Erythroblast (primary cell): ENCODE measurements at regions not wholly inside any gene's neighbourhood (a gene's known extent, or its start where the extent isn't known, plus 50 kb on each side); places are given as distances from the start of the nearest gene placed in this dataset.

Experiments used
- GATA1 ChIP-seq: IDR thresholded peaks from 2 replicates; pipeline ENCODE4 v1.6.1; 2011; ENCODE audit warnings: low read depth, mild to moderate bottlenecking, control low read depth, low read length, moderate library complexity
- POLR2A ChIP-seq: IDR thresholded peaks from 2 replicates; pipeline ENCODE4 v1.6.1; 2011; ENCODE audit warnings: mild to moderate bottlenecking, low read length

GRCh38 chr2:161097157-161097556 lies 63.1 kb upstream of the TANK start:
- TF ChIP-seq POLR2A (no peak), GATA1 (no peak)
